ENCODE measurements at regions not wholly inside any gene's neighbourhood (a gene's known extent, or its start where the extent isn't known, plus 50 kb on each side); places are given as distances from the start of the nearest gene placed in this dataset.

DNA sequence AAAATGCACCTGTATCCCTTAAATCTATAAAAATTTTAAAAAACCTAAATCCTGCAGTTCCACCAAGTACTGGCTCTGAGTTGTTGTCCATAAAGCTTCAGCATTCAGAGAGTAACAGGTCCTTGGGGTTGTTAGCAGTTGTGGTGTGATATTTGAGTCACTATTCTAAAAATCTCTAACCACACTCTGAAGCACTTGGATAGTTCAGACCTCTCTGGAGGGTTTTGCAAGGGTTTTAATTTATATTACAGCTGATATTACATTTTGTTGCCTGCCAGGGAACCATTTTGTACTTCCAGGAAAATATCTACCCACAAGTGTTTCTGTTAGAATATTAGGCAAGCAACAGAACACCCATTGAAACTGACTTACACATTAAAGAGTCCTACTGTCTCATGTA lies 255.6 kb downstream of the TBL1XR1 start:
- TF ChIP-seq, protein P1, sequence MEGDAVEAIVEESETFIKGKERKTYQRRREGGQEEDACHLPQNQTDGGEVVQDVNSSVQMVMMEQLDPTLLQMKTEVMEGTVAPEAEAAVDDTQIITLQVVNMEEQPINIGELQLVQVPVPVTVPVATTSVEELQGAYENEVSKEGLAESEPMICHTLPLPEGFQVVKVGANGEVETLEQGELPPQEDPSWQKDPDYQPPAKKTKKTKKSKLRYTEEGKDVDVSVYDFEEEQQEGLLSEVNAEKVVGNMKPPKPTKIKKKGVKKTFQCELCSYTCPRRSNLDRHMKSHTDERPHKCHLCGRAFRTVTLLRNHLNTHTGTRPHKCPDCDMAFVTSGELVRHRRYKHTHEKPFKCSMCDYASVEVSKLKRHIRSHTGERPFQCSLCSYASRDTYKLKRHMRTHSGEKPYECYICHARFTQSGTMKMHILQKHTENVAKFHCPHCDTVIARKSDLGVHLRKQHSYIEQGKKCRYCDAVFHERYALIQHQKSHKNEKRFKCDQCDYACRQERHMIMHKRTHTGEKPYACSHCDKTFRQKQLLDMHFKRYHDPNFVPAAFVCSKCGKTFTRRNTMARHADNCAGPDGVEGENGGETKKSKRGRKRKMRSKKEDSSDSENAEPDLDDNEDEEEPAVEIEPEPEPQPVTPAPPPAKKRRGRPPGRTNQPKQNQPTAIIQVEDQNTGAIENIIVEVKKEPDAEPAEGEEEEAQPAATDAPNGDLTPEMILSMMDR (IDR thresholded peaks at IDR 0.05; ENCODE audit: insufficient read depth, low read depth, low read length), result no peak
- no peaks in the 10 kb centered on the region for H3K36me3 ChIP-seq (ENCODE audit: control insufficient read depth, insufficient read depth, low read length)
- H3K4me3 ChIP-seq (ENCODE audit: low read depth, low read length), result no peak overlapping the region
- no peaks in the 10 kb centered on the region; the same call in none of the 2 replicates for H3K27me3 ChIP-seq (ENCODE audit: control insufficient read depth, insufficient read depth, low read length)
- CTCF ChIA-PET, result interaction anchor here (0.5 to 3.6 kb wide), 3 partner anchors 25 to 315 kb away, joined by 3 to 20 read pairs (median 3); no protein-coding TSS in a partner anchor
- no peak for DNase-seq (ENCODE audit: low read depth)
- POLR2A ChIA-PET, result no interaction called here

DNA sequence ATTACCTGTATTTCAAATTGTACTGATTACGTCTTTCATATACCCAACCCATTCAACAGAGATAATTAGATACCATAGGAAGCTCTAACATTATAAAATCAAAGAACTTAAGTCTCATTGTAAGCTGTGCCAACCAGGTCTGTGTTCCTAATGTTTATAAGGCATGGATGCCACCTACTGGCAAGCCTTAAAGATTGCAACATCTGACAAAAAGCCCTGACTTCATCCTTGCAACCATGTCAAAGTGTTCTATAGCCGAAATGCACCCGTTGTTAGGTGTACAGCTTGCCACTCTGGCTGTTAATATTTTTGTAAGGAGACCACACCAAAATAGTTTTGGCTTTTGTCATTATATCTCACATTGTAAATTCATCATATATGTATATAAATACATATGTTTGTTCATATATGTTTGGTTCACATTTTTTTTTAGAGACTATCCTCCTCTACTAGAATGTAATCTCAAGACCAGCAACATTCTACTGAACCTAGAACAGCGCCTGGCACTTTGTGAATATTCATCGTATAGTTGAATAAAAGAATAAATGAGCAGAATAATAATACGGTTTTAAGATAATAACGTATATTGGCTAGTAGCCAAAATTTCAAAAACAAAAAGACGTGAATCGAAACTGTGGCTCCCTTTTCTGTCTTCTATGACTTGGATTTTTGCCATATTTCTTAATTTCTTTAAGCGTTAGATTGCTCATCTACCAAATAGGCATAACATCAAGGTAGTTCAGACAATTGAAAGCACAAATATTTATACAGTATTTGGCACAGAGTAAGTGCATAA lies 258.1 kb downstream of the TBL1XR1 start:
- DNase-seq (ENCODE audit: low read depth), result no peak
- TF ChIP-seq, protein P1 (IDR thresholded peaks at IDR 0.05; ENCODE audit: insufficient read depth, low read depth, low read length), result peak; percentile 80
- Histone ChIP-seq H3K36me3 (ENCODE audit: control insufficient read depth, insufficient read depth, low read length) (no peaks in the 10 kb centered on the region), H3K4me3 (ENCODE audit: low read depth, low read length) (no peak overlapping the region), H3K27me3 (ENCODE audit: control insufficient read depth, insufficient read depth, low read length) (no peaks in the 10 kb centered on the region; the same call in 1 of the 2 replicates)
- POLR2A ChIA-PET, result no interaction called here
- CTCF ChIA-PET, result interaction anchor here (0.6 to 2.8 kb wide), 7 partner anchors 9 to 748 kb away, joined by 3 to 27 read pairs (median 5); no protein-coding TSS in a partner anchor

DNA sequence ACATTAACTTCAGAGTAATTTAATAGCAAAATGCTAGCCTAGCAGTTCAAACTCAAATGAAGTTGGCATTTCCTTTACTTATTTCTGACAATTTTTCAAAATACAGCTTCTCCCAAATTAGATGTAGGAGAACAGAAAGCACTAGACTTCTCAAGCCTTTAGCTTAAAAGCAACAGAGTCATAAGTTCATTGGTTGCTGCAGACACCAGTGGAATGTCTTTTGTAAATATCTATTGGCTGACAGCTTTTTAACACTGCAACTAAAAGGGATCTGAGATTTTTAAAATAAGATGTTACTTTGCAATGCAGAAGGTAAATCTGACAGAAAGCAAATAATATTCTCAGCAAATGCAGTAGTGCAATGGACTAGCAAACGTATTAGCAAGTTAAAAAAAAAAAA lies 259.3 kb downstream of the TBL1XR1 start:
- POLR2A ChIA-PET, result no interaction called here
- CTCF ChIA-PET, result interaction anchor here (0.7 to 2.8 kb wide), 6 partner anchors 9 to 65 kb away, joined by 3 to 27 read pairs (median 4); no protein-coding TSS in a partner anchor
- no peak overlapping the region for H3K4me3 ChIP-seq (ENCODE audit: low read depth, low read length)
- DNase-seq (ENCODE audit: low read depth), result no peak
- no peaks in the 10 kb centered on the region for H3K36me3 ChIP-seq (ENCODE audit: control insufficient read depth, insufficient read depth, low read length)
- TF ChIP-seq, protein P1 (IDR thresholded peaks at IDR 0.05; ENCODE audit: insufficient read depth, low read depth, low read length), result no peak
- no peaks in the 10 kb centered on the region; the same call in 1 of the 2 replicates for H3K27me3 ChIP-seq (ENCODE audit: control insufficient read depth, insufficient read depth, low read length)

DNA sequence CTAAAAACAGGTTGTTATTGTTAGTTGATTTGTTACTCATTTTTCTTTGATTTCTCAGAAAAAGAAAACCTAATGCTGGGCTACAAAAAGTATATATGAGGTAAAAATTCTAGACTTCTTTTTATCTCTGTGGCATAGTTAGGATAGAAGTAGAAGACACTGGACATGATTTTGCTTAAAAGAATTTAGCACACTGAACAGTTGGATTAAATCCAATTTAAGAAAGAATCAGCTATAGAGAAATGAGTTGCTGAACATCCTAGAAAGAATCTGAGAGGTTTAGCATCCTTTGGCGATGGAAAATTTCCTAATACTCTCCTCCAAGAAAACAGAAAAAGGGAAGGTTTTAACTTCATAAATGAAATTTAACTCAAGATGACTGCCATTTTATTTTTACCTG lies 259.7 kb downstream of the TBL1XR1 start:
- no peak overlapping the region for H3K4me3 ChIP-seq (ENCODE audit: low read depth, low read length)
- DNase-seq (ENCODE audit: low read depth), result no peak
- ChIA-PET POLR2A (no interaction called here), CTCF (interaction anchor here (2.1 to 2.8 kb wide), 2 partner anchors 9 to 65 kb away, joined by 9 to 27 read pairs; no protein-coding TSS in a partner anchor)
- no peaks in the 10 kb centered on the region; the same call in 1 of the 2 replicates for H3K27me3 ChIP-seq (ENCODE audit: control insufficient read depth, insufficient read depth, low read length)
- no peaks in the 10 kb centered on the region for H3K36me3 ChIP-seq (ENCODE audit: control insufficient read depth, insufficient read depth, low read length)
- TF ChIP-seq, protein P1 (IDR thresholded peaks at IDR 0.05; ENCODE audit: insufficient read depth, low read depth, low read length), result no peak

DNA sequence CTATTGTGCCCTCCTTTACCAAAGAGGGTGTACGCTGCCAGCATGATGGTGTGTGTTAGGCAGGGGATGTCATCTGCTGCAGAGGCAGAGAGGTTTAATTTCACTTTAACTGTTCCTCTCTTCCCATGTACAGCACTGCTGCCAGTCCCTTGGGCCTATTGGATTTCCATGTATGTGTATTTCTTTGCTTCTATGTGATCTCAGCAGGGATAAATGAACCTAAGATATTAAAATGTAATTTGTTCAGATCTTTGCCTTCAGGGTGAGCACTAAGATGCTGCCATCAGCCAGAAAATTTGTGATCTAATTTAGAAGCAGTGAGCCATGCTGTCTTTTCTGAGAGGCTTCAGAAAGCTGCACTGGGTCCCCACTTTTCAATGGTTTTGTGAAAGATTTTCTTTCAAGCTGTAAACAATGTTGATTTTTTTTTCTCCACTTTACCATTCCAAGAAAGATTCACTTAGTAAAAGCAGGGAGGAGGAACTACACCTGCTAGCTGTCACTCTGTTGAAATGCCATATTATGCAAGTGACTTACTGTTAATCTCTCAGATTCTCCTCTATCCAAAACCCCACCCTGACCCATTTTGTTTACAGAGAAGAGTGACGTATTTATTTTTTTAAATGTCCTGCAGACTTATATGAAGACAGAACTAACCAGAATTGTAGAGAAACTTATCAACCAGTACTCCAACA lies 261.9 kb downstream of the TBL1XR1 start:
- DNase-seq (ENCODE audit: low read depth), result no peak
- ChIA-PET CTCF (no interaction called here), POLR2A (no interaction called here)
- Histone ChIP-seq H3K36me3 (ENCODE audit: control insufficient read depth, insufficient read depth, low read length) (no peaks in the 10 kb centered on the region), H3K27me3 (ENCODE audit: control insufficient read depth, insufficient read depth, low read length) (no peaks in the 10 kb centered on the region; the same call in 1 of the 2 replicates), H3K4me3 (ENCODE audit: low read depth, low read length) (no peak overlapping the region)
- TF ChIP-seq, protein P1 (IDR thresholded peaks at IDR 0.05; ENCODE audit: insufficient read depth, low read depth, low read length), result no peak
